D341Med (cell line): ENCODE measurements at regions not wholly inside any gene's neighbourhood (a gene's known extent, or its start where the extent isn't known, plus 50 kb on each side); places are given as distances from the start of the nearest gene placed in this dataset.

Source experiments
- DNase-seq: peaks from one replicate; pipeline ENCODE4 v3.0.0; 2012; ENCODE audit warnings: low spot score

DNA sequence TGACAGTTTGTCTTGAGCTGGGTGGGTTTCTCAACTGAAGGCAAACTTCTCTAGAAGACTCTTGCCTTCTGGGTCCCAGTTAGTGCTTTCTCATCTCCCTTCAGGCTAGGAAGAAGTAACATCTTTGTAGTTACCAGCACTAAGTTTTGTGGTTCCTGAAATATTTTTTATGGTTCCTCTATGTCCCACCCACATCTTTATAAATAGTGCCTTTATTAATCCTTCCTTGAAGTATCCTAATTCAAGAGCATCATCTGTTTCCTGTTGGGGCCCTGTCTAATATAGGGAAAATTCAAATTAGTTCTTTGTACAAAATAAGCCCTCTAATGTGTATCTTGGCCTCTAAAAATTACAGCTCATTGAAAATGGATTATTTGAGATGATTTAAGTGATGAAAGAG is 147.4 kb upstream of the MAOA start:
- DNase-seq: no peak

DNA sequence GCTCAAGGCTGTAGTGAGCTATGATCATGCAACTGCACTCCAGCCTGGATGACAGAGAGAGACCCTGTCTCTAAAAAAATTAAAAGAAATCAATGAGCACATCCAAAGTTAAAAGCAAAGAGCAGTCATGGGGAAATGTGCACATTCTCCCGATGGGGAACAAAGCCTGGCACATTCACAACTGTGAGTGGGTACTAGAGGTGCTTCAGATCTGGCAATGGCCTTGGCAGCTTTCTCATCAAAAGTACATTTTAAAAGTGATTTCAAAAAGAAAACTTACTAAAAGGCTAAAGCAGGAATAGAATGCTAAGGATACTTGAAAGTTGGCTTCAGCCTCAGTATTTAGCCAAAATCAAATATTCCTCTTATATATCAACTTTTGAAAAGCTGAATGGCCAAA is 145.9 kb upstream of the MAOA start:
- DNase-seq: no peak

DNA sequence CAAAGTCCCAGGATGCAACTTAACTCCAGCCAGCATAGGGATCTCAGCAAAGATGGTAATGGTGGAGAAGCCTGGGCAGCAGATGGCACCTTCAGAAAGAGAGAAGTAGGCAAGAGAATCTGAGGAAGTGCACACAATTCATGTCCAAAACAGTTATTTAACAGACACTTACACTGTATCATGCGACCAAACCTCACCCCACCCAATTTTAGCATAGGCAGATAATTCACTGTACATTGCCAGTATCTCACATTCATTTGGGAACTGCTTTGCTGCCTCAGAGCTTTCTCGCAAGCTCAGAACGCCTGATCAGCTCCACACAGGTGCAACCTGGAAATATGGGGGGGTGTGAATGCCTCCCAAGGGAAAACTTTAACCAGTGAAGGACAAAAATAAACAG is 143.0 kb upstream of the MAOA start:
- no peak for DNase-seq

DNA sequence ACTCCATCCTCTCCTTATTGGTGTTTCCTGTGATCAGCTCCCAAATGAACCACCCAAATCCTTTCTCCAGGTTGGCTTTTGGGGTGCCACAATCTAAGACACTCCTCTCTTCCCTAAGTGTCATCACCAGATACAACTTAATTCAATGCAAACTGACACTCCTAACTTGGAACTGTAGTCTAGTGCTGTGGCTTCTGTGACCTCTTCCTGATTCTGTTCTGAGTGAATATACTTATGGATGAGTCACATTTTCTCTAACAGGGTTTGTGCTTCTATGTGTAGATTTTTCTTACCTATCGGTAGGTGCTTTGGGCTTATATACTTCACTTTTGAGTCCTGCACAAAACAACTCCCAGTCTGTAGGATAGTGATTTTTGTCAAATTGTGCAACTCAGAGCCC is 141.3 kb upstream of the MAOA start:
- no peak for DNase-seq

DNA sequence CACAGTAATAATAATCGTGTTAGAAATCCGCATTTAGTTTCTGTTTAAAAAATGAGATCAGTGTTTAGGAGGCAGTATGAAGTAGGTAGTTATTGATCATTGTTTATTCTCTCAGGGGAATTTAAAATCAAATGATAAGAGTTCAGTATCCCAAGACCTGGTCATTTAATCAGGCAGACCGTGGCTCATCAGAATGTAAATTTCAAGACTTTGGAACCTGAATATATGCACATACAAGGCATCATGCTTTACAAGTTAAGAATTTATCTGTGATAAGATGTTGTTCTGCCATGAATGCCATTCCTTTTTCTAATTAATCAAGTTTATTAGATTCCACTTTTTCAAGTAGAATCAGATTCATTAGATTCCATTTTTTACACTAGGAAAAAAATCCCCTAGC is 133.5 kb upstream of the MAOA start:
- no peak for DNase-seq

DNA sequence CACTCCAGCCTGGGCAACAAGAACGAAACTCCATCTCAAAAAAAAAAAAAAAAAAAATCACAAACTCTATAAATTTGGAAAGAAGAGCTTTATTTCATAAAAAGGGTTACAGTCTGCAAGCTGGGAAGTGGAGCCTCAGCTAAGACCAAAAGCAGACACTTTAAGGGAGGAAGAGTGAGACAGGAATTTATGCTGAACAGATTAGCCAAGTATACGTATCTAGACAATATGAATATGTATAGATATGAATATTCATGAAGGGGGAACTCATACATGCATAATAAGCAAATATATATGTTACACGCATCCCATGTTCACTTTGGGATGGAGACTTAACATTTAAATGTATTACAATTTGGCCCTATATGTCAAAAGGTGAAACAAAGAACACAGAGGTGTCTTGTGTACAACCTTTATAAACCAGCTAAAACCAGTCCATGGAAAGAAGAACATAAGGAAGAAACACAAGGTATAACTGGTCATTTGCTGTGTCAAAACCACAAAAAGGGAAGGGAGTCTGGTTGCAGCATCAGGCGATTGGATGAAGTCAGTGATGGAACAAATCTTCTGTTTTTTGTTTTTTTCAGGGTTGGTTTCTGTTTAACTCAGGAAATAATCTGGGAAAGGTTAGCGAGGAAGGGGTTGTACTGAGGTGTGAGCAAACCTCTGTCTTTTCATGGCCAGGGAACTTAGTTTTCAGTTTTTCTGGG is 130.0 kb upstream of the MAOA start:
- DNase-seq: no peak

DNA sequence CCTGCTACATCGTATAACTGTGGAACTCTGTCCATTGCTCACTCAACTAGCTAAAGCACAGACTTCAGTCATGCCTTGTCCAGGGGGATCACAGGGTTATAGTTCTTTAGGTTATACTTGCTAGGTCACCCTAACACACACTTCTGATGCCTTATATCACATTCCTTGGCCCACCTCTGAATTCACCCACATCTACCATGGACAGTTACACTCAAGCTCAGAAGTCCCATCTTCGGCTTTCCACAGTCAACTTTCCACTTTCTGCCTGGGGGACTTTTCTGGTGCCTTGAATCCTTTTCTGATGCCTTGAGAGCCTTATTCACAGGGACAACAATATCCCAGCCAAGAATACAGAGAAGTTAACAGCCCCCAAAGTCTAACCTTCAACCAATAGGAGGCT is 129.2 kb upstream of the MAOA start:
- DNase-seq: no peak

DNA sequence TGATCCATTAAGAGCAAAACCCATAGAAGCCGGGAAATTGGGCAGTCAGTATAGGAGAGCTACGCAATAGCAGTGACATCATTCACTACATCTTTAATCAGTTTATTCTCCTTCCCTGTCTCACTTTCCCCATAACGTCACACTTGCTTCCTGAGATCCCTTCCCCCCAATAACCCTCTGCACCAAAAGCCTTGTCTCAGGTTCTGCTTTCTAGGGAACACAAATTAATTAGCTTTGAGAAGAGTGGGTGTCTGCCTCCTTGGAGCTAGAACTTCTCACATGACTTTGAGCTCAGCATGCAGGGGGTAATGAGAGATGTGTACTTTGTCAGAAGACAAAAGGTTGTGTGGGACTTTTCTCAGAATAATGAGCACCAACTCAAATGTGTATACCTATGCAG is 128.3 kb upstream of the MAOA start:
- no peak for DNase-seq

DNA sequence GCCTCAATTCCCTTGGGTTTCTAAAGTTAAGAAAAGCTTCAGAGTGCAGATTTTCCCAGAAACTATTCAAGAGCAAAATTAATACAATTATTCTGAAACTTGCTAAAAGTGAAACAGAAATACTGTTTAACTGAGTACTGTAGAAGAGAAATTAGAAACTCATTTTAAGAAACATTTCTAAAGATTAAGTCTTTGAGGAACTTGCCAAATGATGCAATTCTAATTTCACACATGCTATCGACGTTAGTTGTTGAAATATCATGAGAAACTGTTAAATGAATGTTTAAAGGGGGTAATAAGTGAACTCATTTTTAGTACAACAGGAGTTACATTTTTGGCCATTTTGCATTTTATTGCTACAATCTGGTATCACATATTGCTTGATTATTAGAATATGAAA is 125.3 kb upstream of the MAOA start:
- no peak for DNase-seq

DNA sequence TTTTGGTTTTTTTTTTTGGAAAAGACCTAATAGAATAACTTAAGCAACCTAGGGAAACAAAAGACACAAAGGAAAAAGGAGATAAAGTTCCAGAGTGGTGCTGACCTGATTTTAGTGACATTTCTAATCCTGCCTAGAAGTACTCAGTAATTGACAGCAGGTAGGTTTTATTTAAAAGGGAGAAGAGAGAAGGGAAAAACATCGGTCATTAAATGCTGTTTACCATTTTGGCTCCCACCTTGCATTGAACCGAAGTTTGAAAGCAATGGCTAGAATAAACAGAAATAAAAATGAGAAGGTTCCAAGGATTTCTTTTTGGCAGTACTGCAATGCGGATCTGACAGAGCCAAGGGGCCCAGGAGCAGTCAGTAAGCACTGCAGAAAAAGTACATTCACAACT is 115.8 kb upstream of the MAOA start:
- no peak for DNase-seq

DNA sequence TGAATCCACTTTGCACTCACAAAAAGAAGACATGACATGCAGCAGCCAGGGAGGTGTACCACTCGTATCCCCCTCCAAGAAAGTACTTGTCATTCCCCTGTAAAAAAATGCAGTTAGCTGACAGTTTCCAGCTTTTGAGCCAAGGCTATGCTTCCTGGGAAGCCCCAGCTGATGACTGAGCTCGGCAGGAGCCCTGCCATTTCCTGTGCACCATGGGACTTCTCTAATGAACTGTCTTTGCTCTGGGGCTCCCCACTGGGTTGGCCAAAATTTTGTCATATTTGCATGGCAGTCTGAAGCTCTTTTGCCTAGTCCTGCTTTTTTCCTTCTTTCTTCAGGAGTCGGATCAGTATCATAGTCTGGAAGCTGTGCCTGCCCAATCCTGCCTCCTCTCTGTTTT is 104.5 kb upstream of the MAOA start:
- no peak for DNase-seq

DNA sequence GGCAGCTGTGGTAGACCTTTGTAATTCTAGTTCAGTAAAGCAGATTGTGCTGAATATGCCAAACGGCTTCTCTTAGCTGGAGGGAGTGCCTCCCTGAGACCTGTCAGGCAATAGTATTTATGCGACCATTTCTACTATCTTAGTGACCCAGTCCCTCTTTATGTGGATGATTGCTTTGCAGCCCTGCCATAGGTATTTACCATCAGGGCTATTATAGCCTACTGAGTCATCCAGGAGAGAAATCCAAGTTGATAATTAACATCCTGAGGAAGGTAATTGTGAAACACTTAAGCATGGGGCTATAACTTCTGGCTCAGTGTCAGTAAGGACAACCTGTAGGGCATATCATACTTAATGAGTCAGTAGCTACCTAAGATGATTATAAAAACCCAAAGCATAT is 103.9 kb upstream of the MAOA start:
- no peak for DNase-seq

DNA sequence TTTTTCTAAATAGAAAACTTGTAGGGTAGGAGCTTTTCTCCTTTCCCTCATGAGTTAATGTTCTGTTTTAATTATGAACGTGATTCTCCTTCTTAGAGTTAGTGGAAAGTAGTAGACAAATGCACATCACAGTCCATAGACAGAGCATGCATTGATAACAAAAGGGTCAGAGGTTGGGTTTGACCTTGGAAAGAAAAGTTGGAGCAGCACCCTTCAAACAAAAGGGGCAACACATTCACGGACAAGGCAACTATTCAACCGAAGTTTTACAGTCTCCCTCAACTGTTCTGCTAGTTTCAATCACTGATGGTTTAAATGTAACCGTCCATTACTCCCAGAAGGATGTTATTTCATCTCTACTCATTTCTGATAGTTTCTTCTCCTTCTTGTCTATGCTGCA is 103.4 kb upstream of the MAOA start:
- no peak for DNase-seq

DNA sequence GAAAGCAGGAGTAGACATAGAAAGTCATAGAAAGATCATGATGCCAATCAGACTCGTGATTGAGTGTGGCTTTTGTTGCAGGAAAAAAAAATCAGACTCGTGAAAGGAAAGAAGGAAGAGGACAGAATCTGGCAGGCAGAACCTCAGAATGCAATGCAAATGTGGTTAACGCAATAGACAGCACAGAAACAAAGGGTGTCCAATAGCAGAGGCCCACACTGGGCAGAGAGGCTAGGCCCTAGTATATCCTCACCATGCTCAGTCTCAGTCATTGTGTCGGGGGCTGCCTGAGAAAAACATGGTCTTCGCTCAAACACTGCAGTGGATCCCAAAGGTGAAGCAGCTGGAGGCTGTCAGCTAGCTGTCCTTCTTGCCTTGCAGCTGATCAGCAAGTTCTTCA is 102.8 kb upstream of the MAOA start:
- no peak for DNase-seq

DNA sequence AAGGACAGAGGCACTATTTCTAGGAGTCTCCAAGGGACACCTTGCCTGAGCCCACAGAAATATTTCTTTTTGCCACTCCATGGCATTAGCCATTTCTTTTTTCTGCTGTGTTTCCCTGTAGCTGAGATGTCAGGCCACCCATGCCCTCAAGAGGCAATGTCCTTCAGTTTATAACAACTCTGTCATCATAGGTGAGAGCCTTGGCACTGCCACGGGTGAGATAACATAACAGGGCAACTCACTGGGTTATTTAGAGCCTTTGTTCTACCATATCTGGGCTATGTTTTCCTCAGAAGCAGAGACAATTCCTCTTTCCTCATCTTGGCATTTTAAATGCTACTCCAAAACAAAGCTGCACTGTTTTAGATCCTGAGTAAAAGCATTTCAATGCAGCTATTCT is 99.9 kb upstream of the MAOA start:
- DNase-seq: no peak

DNA sequence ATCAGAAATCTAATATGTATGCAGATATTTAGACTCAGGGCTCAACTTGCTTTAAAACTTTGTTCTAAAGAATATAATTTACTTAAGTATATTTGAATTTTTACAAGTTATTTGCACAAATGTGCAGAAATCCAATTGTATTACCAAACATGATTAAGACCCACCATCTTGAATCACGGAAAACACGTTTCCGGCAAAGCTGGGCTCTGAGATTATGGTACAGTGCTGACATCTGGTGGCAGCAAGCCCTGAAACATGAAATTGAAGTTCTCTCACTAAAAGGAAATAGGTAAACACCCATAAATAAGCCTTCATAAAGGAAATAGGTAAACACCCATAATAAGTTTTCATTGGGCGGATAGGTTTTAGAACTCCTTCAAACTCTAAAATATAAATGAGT is 98.3 kb upstream of the MAOA start:
- peak; percentile 39 for DNase-seq

DNA sequence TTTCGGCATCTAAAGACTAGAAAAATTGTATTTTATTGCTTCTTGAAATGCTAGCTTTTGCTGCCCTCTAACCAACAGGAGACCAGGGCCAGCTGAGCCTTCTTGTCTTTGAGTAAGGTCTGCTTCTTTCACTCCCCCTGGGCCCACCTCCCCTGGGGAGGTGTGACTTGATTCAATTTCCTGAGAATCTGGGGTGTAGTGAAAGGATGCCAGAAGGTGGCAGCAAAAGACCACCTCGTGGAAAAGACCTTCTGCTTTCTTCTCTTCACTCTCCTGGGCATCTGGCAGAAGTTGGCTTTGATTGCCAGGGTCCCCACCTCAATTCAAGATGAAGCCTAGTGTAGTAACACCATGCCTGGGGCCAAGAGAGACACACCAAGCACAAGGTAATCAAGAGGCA is 96.5 kb upstream of the MAOA start:
- DNase-seq: peak; percentile 42

DNA sequence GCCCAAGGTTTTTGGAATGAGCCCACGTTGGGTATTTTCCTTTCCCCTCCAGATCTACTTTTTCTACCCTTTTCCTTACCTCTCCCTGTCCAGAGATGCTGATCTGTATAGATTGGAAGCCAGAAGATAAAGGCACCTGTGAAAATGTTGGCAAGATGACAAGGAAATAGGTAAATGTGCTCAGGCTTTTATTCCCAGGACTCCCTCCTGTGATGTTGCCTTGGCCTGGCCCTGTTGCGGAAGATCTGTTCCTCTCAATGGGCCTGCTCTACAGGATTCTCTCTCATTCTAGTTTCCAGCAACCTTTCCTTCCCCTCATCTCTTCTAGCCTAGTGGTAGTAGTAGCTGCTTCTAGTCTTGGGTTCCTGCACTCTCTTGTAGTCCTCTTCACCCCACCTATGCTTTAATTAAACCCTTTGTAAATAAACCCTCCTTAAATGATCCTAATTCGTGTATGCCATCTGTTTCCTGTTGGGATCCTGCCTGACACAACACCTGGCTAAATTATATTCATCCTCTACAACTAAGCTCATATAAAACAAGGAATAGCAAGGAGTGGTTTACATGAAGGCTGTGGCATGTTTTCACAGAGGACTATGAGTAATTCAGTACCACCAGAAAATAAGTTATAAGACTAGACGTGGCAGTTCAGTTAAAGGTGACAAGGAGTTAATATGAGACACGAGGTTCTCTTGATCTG is 95.7 kb upstream of the MAOA start:
- peak; percentile 14 for DNase-seq

DNA sequence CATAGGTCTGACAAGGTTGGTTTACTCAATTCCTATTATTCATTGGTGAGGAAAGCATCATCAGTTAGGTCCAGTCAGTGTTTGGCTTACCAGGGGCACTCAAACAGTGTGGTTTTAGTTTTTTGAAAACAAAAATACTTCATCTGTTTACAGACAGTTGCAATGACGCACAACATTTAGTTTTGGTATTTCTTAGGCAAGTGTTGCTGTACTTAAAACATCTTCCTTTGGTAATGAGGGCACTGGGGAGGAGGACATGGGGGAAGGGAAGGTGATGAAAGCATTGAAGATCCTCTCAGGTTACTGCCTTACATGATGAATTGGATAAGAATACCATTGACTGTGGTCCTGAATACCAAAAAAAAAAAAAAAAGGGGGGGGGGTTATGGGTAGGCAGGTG is 93.7 kb upstream of the MAOA start:
- no peak for DNase-seq

DNA sequence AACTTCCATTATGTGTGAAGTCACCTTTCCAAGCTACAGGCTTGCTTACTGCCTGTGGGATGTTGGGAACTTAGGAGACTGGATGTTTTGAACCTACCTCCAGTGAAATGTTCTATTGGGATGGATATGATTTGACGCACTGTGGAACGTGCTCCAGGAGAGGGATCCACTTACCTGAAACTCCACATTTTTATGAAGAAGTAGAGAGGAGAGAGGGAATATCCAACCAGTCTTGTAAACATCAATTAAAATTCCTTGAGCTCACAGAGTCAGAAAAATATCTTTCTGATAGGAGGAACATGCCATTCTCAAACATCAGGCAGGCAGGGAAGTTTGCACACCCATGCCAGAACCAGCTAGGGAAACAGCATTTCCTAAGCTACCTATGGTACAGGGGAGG is 91.1 kb upstream of the MAOA start:
- no peak for DNase-seq

DNA sequence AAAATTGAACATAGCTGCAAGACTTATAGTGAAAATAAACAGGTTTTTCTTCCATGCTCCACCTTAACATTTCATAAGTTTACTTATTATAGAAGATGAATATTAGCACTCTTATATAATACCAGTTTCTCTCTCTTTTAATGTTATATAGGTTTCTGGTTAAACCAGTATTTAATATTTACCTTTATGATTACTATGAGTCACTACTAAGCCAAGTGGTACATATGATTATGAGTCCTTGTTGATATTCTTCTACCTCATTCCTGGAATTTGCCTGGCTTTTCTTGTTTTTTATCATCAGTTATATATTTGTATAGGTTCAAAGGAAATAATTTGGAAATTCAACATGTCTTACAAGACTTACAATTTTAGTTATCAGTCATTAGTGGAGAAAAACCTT is 89.9 kb upstream of the MAOA start:
- no peak for DNase-seq

DNA sequence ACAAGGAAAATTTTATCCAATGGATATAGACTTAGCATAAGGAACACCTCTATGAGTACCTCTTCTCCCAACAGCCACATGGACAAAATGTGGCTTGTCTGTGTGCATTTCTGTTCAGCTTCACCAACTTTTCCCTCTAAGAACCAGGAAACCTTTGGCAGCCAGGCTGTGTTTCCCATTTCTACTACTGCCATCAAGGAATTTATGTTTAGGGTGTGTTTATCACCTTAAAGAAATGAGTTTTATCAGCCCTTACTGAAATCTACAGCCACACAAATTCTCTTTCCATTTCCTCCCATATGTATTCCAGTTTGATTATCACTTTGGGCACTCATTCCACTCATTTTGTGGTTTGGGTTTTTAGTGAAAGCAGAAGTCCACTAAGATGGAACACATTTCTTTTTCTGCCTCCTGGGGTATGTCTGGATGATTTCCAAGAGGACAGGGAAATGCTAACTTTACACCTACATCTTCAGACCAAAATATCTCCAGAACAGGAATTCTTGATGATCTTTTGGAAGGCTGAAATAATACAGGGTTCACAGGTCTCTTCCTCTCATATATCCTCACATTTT is 82.6 kb upstream of the MAOA start:
- no peak for DNase-seq

DNA sequence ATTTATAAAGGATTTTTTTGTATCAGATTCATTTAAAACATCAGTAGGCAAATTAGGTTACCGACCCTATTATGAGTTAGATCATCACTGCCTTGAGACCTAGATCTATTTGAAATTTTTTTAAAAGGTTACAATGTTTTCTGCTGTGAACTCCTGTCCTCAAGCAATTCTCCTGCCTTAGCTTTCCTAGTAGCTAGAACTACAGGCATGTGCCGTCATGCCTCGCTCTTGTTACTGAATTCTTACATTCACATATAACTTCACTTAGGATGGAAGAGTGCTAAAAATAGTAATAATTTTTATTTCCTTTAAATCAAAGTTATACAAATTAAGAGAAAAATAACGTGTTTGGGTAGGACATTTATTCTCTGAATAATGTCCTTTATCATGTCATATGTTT is 75.5 kb upstream of the MAOA start:
- no peak for DNase-seq

DNA sequence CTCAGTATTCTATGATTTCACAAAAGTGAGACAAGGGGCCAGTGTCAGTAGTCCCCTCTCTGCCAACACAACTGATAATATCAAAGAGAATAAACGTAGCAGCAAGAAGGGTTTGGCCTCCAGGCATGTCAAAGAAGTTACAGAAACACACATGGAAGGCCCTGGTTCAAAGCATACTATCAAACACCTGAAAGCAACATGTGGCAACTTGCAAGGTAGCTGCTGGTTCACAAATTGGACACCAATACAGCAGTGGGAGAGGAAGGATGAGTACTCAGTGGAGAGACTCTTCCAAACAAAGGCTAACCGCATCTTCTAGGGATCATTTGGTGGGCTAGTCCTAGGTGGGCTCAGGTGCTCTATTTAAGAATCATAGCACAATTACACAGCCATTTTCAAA is 74.9 kb upstream of the MAOA start:
- DNase-seq: no peak
